Activated naive CD4-positive, alpha-beta T cell treated with anti-CD3 and anti-CD28 coated beads, Interleukin-2, amount 50 U/mL, for 72 hours (primary cell): ENCODE measurements at regions not wholly inside any gene's neighbourhood (a gene's known extent, or its start where the extent isn't known, plus 50 kb on each side); places are given as distances from the start of the nearest gene placed in this dataset.

Source experiments
- ATAC-seq, 2 donors: fragments of 150-1000 bp; cut with Tn5 transposase; 2 replicates each; pipeline ENCODE4 v1.10.0; 2021; ENCODE audit warnings: mild to moderate bottlenecking in 2 of 2, moderate library complexity in 2 of 2
- DNase-seq, 2 donors: peaks; one replicate each; pipeline ENCODE4 v3.0.0; 2021 to 2022; ENCODE audit warnings: low spot score in 2 of 2
- H3K27ac Mint-ChIP-seq, 2 donors: one replicate each; pipeline ENCODE4 v1.8.0; 2022; ENCODE audit warnings: mild to moderate bottlenecking in 2 of 2, mixed read lengths in 2 of 2
- H3K36me3 Mint-ChIP-seq, 2 donors: one replicate each; pipeline ENCODE4 v1.8.0; 2022; ENCODE audit warnings: mixed read lengths in 2 of 2
- H3K9me3 Mint-ChIP-seq, 2 donors: one replicate each; pipeline ENCODE4 v1.8.0; 2022; ENCODE audit warnings: mixed read lengths in 2 of 2

DNA sequence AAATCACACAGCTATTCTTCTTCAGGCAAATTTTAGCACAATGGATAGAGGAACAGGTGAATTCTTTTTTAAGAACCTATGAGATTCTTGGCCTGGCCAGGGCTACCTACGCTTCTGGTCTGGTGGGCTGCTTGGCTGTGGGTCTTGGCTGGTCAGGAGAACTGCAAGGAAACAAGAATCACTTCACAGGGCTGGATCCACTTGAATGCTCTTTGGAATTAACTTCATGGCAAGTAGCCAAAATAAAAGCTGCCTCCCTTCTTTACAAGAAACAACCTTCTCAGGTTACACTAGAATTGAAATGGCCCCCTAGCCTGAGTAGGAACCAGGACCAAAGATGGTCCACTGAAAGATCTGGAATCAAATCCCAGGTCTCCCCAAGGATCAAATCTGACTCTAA, 519.1 kb downstream of the IQCM start:
- Mint-ChIP-seq H3K36me3 (no peaks in the 10 kb centered on the region), H3K9me3 (peaks cover 4 to 10% of the 10 kb centered on the region in 2 donors), H3K27ac (no peak overlapping the region)
- no peak for DNase-seq
- ATAC-seq: no peak

- DNase-seq: no peak
- no peak for ATAC-seq
- H3K36me3 Mint-ChIP-seq: no peaks in the 10 kb centered on the region
- peaks cover 4 to 10% of the 10 kb centered on the region in 2 donors for H3K9me3 Mint-ChIP-seq
- no peak overlapping the region for H3K27ac Mint-ChIP-seq
Measured at GRCh38 chr4:149296084-149296483, 519.6 kb downstream of the IQCM start.

- no peak for ATAC-seq
- no peak for DNase-seq
- Mint-ChIP-seq H3K27ac (no peak overlapping the region), H3K36me3 (no peaks in the 10 kb centered on the region), H3K9me3 (peaks cover 0 to 10% of the 10 kb centered on the region in 2 donors)
Measured at GRCh38 chr4:149294601-149295000, 521.0 kb downstream of the IQCM start.

DNA sequence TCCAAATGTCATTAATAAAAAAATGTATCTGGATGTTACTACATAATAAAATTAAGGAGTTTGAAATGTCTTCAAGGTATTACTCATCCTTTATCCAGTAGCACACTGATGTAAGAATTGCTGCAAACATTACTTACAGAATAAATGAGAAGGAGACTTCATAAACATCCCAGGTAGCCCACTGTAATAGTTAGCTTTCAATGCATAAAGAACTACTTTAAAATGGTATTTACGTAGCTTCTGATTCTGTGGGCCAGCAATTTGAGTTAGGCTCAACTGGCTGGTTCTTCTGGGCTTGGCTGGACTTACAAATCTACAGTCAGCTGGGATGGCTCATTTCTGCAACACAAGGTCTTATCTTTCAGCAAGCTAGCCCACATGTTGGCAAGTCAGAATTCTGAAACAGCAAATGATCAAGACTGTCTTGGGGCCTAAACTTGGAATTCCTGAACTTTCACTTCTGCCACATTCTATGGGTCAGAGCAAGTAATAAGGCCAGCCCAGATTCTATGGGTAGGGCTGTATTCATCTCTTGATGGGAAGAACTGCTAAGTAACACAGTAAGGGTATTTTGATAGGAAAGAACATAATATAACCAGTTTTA, 522.5 kb downstream of the IQCM start:
- ATAC-seq (no peak), DNase-seq (no peak)
- Mint-ChIP-seq H3K27ac (no peak overlapping the region), H3K9me3 (peaks cover 0 to 10% of the 10 kb centered on the region in 2 donors), H3K36me3 (no peaks in the 10 kb centered on the region)

DNA sequence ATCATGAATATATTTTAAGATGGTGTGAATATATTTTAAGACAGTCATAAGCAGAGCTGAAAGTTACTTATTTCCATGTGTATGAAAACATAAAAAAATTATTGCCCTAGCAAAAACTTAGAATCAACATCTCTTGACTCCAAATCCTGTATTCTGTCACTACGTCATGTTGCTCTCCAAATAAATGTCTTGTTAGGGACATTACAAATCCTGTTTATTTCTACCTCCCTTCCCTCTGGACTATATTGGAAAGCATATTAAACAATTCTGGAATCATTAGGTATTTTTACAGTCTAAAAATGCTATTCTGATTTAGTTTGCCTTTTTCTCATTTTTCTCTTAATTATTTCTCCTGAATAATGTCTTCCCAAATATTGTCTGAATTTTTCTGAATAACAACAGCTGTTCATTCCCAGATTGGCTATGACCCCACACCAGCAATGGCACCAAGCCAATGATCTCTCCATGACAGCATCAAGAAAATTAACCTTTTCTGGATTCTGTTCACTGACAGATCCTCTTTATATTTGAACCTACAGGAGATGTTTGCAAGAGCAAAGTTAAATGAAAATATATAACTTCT, 523.1 kb downstream of the IQCM start:
- no peak for DNase-seq
- Mint-ChIP-seq H3K36me3 (no peaks in the 10 kb centered on the region), H3K9me3 (peaks cover 0 to 10% of the 10 kb centered on the region in 2 donors), H3K27ac (no peak overlapping the region)
- ATAC-seq: no peak

GRCh38 chr4:149291463-149291862, 524.2 kb downstream of the IQCM start:
- no peak for ATAC-seq
- Mint-ChIP-seq H3K36me3 (no peaks in the 10 kb centered on the region), H3K27ac (no peak overlapping the region), H3K9me3 (peaks cover 0 to 14% of the 10 kb centered on the region in 2 donors)
- no peak for DNase-seq

- no peaks in the 10 kb centered on the region for H3K36me3 Mint-ChIP-seq
- H3K27ac Mint-ChIP-seq: no peak overlapping the region
- no peak for DNase-seq
- no peak for ATAC-seq
- H3K9me3 Mint-ChIP-seq: no peaks in the 10 kb centered on the region
Measured at GRCh38 chr4:149280806-149281205, 534.8 kb downstream of the IQCM start.

- no peak overlapping the region for H3K27ac Mint-ChIP-seq
- no peak for DNase-seq
- H3K9me3 Mint-ChIP-seq: no peaks in the 10 kb centered on the region
- no peaks in the 10 kb centered on the region for H3K36me3 Mint-ChIP-seq
- ATAC-seq: no peak
Measured at GRCh38 chr4:149279776-149280175, 535.9 kb downstream of the IQCM start.

DNA sequence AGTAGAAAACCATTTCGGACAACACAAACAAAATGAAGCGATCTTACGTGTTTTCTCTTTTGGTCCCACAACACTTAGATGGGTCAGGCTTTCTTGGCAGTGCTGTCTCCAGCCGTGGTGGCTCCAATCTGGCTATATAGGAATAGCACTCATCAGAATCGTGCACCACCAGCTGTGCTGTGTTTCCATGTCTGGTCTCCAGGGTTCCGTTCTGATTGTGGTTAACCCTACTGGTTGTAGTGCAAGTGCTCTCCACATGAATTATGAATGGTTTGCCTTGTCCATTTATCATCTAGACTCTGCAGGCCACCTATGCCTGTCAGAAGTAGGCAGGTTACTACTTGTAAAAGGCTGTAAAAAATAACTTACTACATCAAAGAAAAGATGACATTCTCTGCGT, 536.3 kb downstream of the IQCM start:
- Mint-ChIP-seq H3K9me3 (no peaks in the 10 kb centered on the region), H3K27ac (no peak overlapping the region), H3K36me3 (no peaks in the 10 kb centered on the region)
- DNase-seq (no peak), ATAC-seq (no peak)

- H3K27ac Mint-ChIP-seq: no peak overlapping the region
- no peaks in the 10 kb centered on the region for H3K9me3 Mint-ChIP-seq
- ATAC-seq: no peak
- DNase-seq: no peak
- no peaks in the 10 kb centered on the region for H3K36me3 Mint-ChIP-seq
Measured at GRCh38 chr4:149277705-149278104, 537.9 kb downstream of the IQCM start.

- H3K9me3 Mint-ChIP-seq: peaks cover 8 to 11% of the 10 kb centered on the region in 2 donors
- ATAC-seq: no peak
Measured at GRCh38 chr4:149269835-149270234, 545.8 kb downstream of the IQCM start.

DNA sequence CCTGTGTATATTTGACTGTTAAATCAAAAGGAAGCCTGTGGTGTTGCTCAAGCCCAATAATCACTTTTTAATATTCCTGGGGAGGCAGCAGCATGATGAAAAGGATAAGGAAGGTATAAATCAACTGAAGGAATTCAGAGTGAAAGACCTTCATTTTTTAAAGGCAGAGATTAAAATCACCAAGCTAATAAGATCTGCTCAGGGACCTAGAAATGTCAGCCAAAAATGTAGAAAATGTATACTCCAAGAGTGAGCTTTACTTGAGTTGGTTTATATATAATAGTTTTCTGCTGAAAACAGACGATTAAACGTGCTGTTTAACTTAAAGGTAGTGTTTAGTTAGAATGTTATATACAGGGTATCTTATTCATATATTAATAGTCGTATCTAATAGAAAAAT, 549.3 kb downstream of the IQCM start:
- H3K27ac Mint-ChIP-seq: no peak overlapping the region
- DNase-seq (no peak), ATAC-seq (no peak)
- peaks cover 0 to 3% of the 10 kb centered on the region in 2 donors for H3K9me3 Mint-ChIP-seq
- peaks cover 0 to 5% of the 10 kb centered on the region in 2 donors for H3K36me3 Mint-ChIP-seq

More at GRCh38 chr4:149269835-149270234, 545.8 kb downstream of the IQCM start:
- H3K36me3 Mint-ChIP-seq: peaks cover 0 to 11% of the 10 kb centered on the region in 2 donors
- no peak for DNase-seq
- no peak overlapping the region for H3K27ac Mint-ChIP-seq

DNA sequence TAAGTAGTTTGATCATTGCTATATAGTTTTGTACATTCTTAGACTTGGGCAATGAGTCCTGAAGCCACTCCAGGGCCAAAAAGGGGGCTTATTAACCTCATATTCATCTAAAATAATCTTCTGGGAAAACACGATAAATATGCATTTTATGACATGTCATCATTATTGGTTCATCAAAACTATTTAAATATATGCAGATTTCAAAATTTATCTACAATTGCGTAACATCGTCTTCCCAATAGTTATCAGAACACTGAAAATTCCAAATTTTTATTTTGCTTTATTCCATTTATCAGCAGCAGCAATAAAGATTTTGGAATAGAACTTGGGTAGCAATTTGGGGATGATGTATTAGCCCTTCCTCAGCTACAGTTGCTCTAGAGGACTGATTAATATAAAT, 550.0 kb downstream of the IQCM start:
- ATAC-seq: no peak
- DNase-seq: no peak
- peaks cover 0 to 5% of the 10 kb centered on the region in 2 donors for H3K36me3 Mint-ChIP-seq
- peaks cover 0 to 3% of the 10 kb centered on the region in 2 donors for H3K9me3 Mint-ChIP-seq
- no peak overlapping the region for H3K27ac Mint-ChIP-seq

DNA sequence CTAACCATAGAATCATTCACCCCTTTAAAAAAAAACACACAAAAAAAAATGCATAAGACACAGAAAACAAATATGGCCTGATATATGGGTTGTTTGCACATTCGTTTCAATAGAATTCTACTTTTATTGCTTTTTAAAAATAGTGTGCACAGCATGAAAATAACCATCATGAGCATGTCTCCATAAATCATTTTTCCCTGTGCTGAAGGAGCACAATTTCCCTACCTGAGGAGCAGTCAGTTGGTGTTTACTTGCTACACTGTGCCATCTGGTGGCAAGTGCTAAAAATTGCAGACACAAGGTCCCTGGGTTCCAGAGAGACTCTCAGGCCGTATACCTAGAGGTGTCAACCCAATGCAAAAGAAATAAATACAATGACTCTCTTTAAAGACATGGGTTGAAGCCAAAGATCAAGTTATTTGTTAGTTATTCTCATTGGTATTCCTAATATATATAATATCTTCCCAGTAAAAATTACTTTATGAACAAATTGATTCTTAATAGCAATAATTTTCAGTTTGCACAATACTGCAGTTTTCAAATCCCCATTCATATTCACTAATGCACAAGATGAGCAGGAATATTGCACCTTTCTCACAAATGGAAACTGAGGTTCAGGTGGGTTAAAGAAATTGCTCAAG, 551.4 kb downstream of the IQCM start:
- peaks cover 0 to 5% of the 10 kb centered on the region in 2 donors for H3K36me3 Mint-ChIP-seq
- ATAC-seq: no peak
- H3K27ac Mint-ChIP-seq: no peak overlapping the region

DNA sequence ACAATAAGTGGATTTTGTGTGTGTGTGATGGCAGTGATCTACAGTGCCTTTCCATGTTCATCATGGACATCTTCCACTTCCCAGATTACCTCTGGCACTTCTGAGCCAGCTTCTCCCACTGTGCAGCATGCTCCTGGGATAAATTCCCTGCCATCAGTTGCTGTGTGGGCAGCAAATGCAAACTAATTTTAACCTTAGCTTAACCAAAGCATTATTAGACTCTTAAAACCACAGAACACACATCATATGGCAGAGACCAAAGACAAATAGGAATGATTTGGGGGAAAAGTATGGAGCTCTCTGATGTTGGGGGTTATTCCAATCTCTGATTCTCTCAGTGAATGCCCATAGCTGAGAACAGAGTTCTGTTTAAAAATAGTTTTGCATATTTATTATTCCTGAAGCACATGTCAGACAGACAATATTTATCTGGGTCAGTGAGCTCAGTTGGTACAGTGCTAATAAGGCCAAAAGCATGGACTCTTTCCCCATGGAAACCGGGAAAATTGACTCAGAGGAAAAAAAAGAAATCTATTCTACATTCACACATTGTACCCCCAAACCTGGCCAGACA, 567.4 kb downstream of the IQCM start:
- no peaks in the 10 kb centered on the region for H3K36me3 Mint-ChIP-seq
- H3K9me3 Mint-ChIP-seq: no peaks in the 10 kb centered on the region
- no peak for DNase-seq
- no peak overlapping the region for H3K27ac Mint-ChIP-seq
- ATAC-seq: no peak

More for the DNA sequence above, 551.4 kb downstream of the IQCM start:
- peak in 1 of 2 donors; percentile 6 for DNase-seq
- peaks cover 0 to 3% of the 10 kb centered on the region in 2 donors for H3K9me3 Mint-ChIP-seq

- Mint-ChIP-seq H3K27ac (no peak overlapping the region), H3K36me3 (no peaks in the 10 kb centered on the region)
- ATAC-seq: no peak
Measured at GRCh38 chr4:149247164-149247563, 568.5 kb downstream of the IQCM start.

GRCh38 chr4:149245333-149245732, 570.3 kb downstream of the IQCM start:
- H3K9me3 Mint-ChIP-seq: peaks cover 0 to 6% of the 10 kb centered on the region in 2 donors
- no peaks in the 10 kb centered on the region for H3K36me3 Mint-ChIP-seq
- no peak overlapping the region for H3K27ac Mint-ChIP-seq
- DNase-seq (no peak), ATAC-seq (no peak)

More at GRCh38 chr4:149247164-149247563, 568.5 kb downstream of the IQCM start:
- peaks cover 0 to 2% of the 10 kb centered on the region in 2 donors for H3K9me3 Mint-ChIP-seq
- no peak for DNase-seq
